D721Med (cell line): ENCODE measurements at regions not wholly inside any gene's neighbourhood (a gene's known extent, or its start where the extent isn't known, plus 50 kb on each side); places are given as distances from the start of the nearest gene placed in this dataset.

ENCODE experiments used
- DNase-seq: peaks from one replicate; pipeline ENCODE4 v3.0.0; 2011; ENCODE audit warnings: low spot score; ENCODE audit not compliant: insufficient read length
- FAIRE-seq: peaks from 2 replicates; lab custom pipeline; 2011; peaks lifted over from hg19 to GRCh38; lab: Jason Lieb, UNC
- TF ChIP-seq, protein P1 (sequence below): IDR thresholded peaks from 2 replicates; pipeline ENCODE4 v1.5.1; 2012; ENCODE audit warnings: mild to moderate bottlenecking, control low read depth; ENCODE audit not compliant: insufficient read depth; ENCODE audit errors: missing control alignments

DNA sequence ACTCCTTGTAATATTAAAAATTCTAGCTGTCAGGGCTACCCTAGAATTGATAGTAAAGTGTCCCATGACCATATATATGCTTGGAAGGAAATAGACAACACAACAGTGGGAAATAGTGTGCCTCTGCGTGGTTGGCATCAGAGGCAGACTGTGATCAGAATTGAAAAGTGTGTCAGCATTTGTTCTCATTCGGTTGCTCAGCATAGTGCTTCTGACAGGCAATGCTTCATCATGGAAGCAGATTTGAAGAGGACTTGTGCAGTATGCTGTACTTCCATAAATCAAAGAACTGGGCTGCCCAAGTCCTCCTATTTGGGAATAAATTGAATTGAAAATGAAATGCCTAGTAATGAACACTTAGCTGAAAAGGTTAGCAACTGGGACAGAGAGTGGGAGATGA, 435.7 kb downstream of the DIPK2A start:
- TF ChIP-seq, protein P1, sequence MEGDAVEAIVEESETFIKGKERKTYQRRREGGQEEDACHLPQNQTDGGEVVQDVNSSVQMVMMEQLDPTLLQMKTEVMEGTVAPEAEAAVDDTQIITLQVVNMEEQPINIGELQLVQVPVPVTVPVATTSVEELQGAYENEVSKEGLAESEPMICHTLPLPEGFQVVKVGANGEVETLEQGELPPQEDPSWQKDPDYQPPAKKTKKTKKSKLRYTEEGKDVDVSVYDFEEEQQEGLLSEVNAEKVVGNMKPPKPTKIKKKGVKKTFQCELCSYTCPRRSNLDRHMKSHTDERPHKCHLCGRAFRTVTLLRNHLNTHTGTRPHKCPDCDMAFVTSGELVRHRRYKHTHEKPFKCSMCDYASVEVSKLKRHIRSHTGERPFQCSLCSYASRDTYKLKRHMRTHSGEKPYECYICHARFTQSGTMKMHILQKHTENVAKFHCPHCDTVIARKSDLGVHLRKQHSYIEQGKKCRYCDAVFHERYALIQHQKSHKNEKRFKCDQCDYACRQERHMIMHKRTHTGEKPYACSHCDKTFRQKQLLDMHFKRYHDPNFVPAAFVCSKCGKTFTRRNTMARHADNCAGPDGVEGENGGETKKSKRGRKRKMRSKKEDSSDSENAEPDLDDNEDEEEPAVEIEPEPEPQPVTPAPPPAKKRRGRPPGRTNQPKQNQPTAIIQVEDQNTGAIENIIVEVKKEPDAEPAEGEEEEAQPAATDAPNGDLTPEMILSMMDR, result no peak
- FAIRE-seq (no peak), DNase-seq (no peak)

DNA sequence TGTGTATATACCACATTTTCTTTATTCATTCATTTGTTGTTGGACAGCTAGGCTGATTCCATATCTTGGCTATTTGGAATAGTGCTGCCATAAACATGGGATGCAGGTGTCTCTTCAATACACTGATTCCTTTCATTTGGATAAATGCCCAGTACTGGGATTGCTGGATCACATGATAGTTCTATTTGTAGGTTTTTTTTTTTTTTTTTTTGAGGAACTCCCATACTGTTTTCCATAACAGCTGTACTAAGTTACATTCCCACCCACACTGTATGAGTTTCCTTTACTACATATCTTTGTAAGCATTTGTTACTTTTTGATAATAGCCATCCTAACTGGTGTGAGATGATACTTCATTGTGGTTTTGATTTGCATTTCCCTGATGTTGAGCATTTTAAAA, 437.7 kb downstream of the DIPK2A start:
- TF ChIP-seq, protein P1, result no peak
- FAIRE-seq, result no peak
- no peak for DNase-seq

- FAIRE-seq, result no peak
- TF ChIP-seq, protein P1, result no peak
- DNase-seq, result no peak
Measured at GRCh38 chr3:144413068-144413467, 441.4 kb downstream of the DIPK2A start.

- DNase-seq, result no peak
- TF ChIP-seq, protein P1, result no peak
- FAIRE-seq, result peak; percentile 81
Measured at GRCh38 chr3:144415492-144415891, 443.9 kb downstream of the DIPK2A start.

GRCh38 chr3:144424606-144425005, 453.0 kb downstream of the DIPK2A start:
- TF ChIP-seq, protein P1, result no peak
- FAIRE-seq, result no peak
- no peak for DNase-seq

DNA sequence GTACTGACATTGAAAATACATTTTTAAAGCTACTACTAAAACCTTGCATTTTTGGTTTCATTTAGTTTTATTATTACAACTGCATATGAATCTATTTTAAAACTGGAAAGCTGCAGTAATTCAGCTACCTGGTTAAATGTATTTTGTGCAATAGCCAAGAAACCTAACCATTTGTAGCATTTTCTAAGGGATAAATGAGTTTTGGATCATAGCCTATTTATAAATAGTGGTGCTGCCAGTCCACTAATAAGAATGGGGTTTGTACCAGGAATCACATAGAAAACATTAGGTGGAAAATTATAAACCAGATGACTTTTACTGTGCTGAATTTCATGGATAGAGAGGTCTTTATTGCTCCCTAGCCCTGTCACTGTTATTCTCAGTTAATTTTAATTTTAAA, 454.7 kb downstream of the DIPK2A start:
- DNase-seq (no peak), FAIRE-seq (no peak)
- TF ChIP-seq, protein P1, result no peak

GRCh38 chr3:144426967-144427366, 455.3 kb downstream of the DIPK2A start:
- DNase-seq, result no peak
- TF ChIP-seq, protein P1, result no peak
- FAIRE-seq, result no peak
